ENCODE measurements at regions not wholly inside any gene's neighbourhood (a gene's known extent, or its start where the extent isn't known, plus 50 kb on each side); places are given as distances from the start of the nearest gene placed in this dataset.
A peak's percentile ranks its signal among the peaks of the same experiment; 100 is the strongest.

GRCh38 chr5:172583931-172584511 is 57.0 kb upstream of the NEURL1B start:
- H3K27ac ChIP-seq: peak overlapping the region; percentile 71 to 85
- DNase-seq: peak; percentile 65 to 77
- intact Hi-C loops (cut with DNase I; ENCODE audit: low total_unique reads): no loop called here
- no peaks in the 10 kb centered on the region for H3K36me3 ChIP-seq
- no peaks in the 10 kb centered on the region for H3K27me3 ChIP-seq
- no peak overlapping the region for H3K4me3 ChIP-seq
- peaks cover 4 to 18% of the 10 kb centered on the region in 2 donors for H3K4me1 ChIP-seq
- no peaks in the 10 kb centered on the region for H3K9me3 ChIP-seq
- TF ChIP-seq POLR2A (IDR thresholded peaks at IDR 0.05): no peak
- TF ChIP-seq CTCF (IDR thresholded peaks at IDR 0.05): no peak

- Histone ChIP-seq H3K4me1 (peaks cover 4 to 18% of the 10 kb centered on the region in 2 donors), H3K36me3 (no peaks in the 10 kb centered on the region), H3K27me3 (no peaks in the 10 kb centered on the region), H3K27ac (peak overlapping the region; percentile 71 to 85), H3K4me3 (no peak overlapping the region), H3K9me3 (no peaks in the 10 kb centered on the region)
- intact Hi-C loops (cut with DNase I; ENCODE audit: low total_unique reads): no loop called here
- TF ChIP-seq POLR2A (IDR thresholded peaks at IDR 0.05) (no peak), CTCF (IDR thresholded peaks at IDR 0.05) (no peak)
- DNase-seq: no peak
Measured at GRCh38 chr5:172582940-172583339, 58.1 kb upstream of the NEURL1B start.

GRCh38 chr5:172581315-172581714 is 59.7 kb upstream of the NEURL1B start:
- TF ChIP-seq POLR2A (IDR thresholded peaks at IDR 0.05): no peak
- TF ChIP-seq CTCF (IDR thresholded peaks at IDR 0.05): no peak
- Histone ChIP-seq H3K4me1 (peaks cover 4 to 18% of the 10 kb centered on the region in 2 donors), H3K36me3 (no peaks in the 10 kb centered on the region), H3K9me3 (no peaks in the 10 kb centered on the region), H3K4me3 (no peak overlapping the region), H3K27me3 (no peaks in the 10 kb centered on the region), H3K27ac (peak overlapping the region in 1 of 2 donors; percentile 85)
- no peak for DNase-seq
- intact Hi-C loops (cut with DNase I; ENCODE audit: low total_unique reads): no loop called here

GRCh38 chr5:172579403-172579990 is 61.6 kb upstream of the NEURL1B start:
- H3K4me1 ChIP-seq: peaks cover 4 to 13% of the 10 kb centered on the region in 2 donors
- TF ChIP-seq POLR2A (IDR thresholded peaks at IDR 0.05) (no peak), CTCF (IDR thresholded peaks at IDR 0.05) (no peak)
- DNase-seq: no peak
- H3K27me3 ChIP-seq: no peaks in the 10 kb centered on the region
- no peak overlapping the region for H3K27ac ChIP-seq
- no peak overlapping the region for H3K4me3 ChIP-seq
- no peaks in the 10 kb centered on the region for H3K36me3 ChIP-seq
- intact Hi-C loops (cut with DNase I; ENCODE audit: low total_unique reads): loop anchor here (10.0 kb wide), 1 partner anchor 75 kb away; no protein-coding TSS in a partner anchor
- no peaks in the 10 kb centered on the region for H3K9me3 ChIP-seq

- H3K4me3 ChIP-seq: no peak overlapping the region
- no peaks in the 10 kb centered on the region for H3K9me3 ChIP-seq
- no peaks in the 10 kb centered on the region for H3K4me1 ChIP-seq
- intact Hi-C loops (cut with DNase I; ENCODE audit: low total_unique reads): loop anchor here (10.0 kb wide), 1 partner anchor 73 kb away; no protein-coding TSS in a partner anchor
- H3K36me3 ChIP-seq: no peaks in the 10 kb centered on the region
- H3K27me3 ChIP-seq: no peaks in the 10 kb centered on the region
- no peak for DNase-seq
- no peak overlapping the region for H3K27ac ChIP-seq
- TF ChIP-seq CTCF (IDR thresholded peaks at IDR 0.05): no peak
- TF ChIP-seq POLR2A (IDR thresholded peaks at IDR 0.05): no peak
Measured at GRCh38 chr5:172577267-172577909, 63.7 kb upstream of the NEURL1B start.
